Osteocyte (in vitro differentiated cells): ENCODE measurements at regions not wholly inside any gene's neighbourhood (a gene's known extent, or its start where the extent isn't known, plus 50 kb on each side); places are given as distances from the start of the nearest gene placed in this dataset.
"Not testable (repeated sequence)": the region's sequence is repeated elsewhere in the genome, so short reads cannot be mapped to it uniquely, and the experiment has no call there.

Experiments
- DNase-seq: peaks from one replicate; pipeline ENCODE4 v3.0.0; 2021; ENCODE audit warnings: mixed read lengths; ENCODE audit not compliant: unreplicated experiment; ENCODE audit errors: extremely low spot score
- H3K27ac Mint-ChIP-seq: one replicate; pipeline ENCODE4 v1.8.0; 2021; ENCODE audit warnings: mild to moderate bottlenecking, mixed read lengths; ENCODE audit not compliant: unreplicated experiment
- H3K27me3 Mint-ChIP-seq: one replicate; pipeline ENCODE4 v1.8.0; 2021; ENCODE audit warnings: mixed read lengths; ENCODE audit not compliant: unreplicated experiment
- H3K36me3 Mint-ChIP-seq: one replicate; pipeline ENCODE4 v1.8.0; 2021; ENCODE audit warnings: mixed read lengths; ENCODE audit not compliant: unreplicated experiment
- H3K4me1 Mint-ChIP-seq: one replicate; pipeline ENCODE4 v1.8.0; 2021; ENCODE audit warnings: mixed read lengths; ENCODE audit not compliant: unreplicated experiment
- H3K4me3 Mint-ChIP-seq: one replicate; pipeline ENCODE4 v1.8.0; 2021; ENCODE audit warnings: mild to moderate bottlenecking, moderate library complexity, mixed read lengths; ENCODE audit not compliant: unreplicated experiment
- H3K9me3 Mint-ChIP-seq: one replicate; pipeline ENCODE4 v1.8.0; 2021; ENCODE audit warnings: mixed read lengths; ENCODE audit not compliant: unreplicated experiment
- CTCF ChIP-seq: fragments of 200-600 bp; sonication (generic); IDR thresholded peaks from 2 replicates; pipeline ENCODE4 v1.5.0; 2021; ENCODE audit warnings: antibody characterized with exemption, mild to moderate bottlenecking, moderate library complexity

GRCh38 chr2:208916881-208917280, 507.0 kb upstream of the MAP2 start:
- H3K4me1 Mint-ChIP-seq = no peaks in the 10 kb centered on the region

DNA sequence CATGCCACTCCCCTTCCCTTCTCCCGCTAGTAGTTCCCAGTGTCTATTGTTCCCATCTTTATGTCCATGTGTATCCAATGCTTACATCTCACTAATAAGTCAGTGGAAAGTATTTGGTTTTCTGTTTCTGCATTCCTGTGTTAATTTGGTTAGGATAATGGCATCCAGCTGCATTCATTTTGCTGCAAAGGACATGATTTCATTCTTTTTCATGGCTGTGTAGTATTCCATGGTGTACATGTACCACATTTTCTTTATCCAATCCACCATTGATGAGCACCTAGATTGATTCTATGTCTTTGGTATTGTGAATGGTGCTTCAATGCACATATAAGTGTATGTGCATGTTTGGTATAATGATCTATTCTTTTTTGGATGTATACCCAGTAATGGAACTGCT, 502.5 kb upstream of the MAP2 start:
- not testable (repeated sequence) for H3K27ac Mint-ChIP-seq, H3K4me1 Mint-ChIP-seq, H3K27me3 Mint-ChIP-seq, DNase-seq, H3K4me3 Mint-ChIP-seq, H3K36me3 Mint-ChIP-seq
- peaks cover 38% of the 10 kb centered on the region for H3K9me3 Mint-ChIP-seq

More at GRCh38 chr2:208916881-208917280, 507.0 kb upstream of the MAP2 start:
- no peak overlapping the region for H3K4me3 Mint-ChIP-seq
- H3K27me3 Mint-ChIP-seq = no peaks in the 10 kb centered on the region
- H3K9me3 Mint-ChIP-seq = peaks cover 11% of the 10 kb centered on the region
- TF ChIP-seq CTCF = no peak
- no peak overlapping the region for H3K27ac Mint-ChIP-seq
- DNase-seq = no peak
- no peaks in the 10 kb centered on the region for H3K36me3 Mint-ChIP-seq

DNA sequence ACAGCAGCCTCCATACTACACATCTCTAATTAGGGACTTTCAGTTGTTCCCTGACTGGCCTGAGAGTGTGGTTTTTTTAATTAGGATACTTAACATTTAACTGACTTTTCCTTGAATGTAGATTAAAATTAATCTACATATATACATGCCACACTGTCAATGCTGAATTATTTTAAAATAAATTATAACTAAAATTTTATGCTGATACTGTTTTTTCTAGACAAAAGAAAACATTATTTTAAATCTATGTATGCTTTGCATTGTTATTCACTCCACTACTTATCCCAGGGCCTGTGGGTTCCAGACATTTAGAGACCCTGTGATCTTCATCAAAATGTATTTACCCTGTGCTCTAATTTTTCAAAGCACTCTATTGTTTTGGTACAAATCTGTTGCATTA, 496.0 kb upstream of the MAP2 start:
- DNase-seq = no peak
- TF ChIP-seq CTCF = no peak
- H3K27me3 Mint-ChIP-seq = no peaks in the 10 kb centered on the region
- H3K4me3 Mint-ChIP-seq = no peak overlapping the region
- H3K9me3 Mint-ChIP-seq = peaks cover 19% of the 10 kb centered on the region
- H3K4me1 Mint-ChIP-seq = no peaks in the 10 kb centered on the region
- no peaks in the 10 kb centered on the region for H3K36me3 Mint-ChIP-seq
- no peak overlapping the region for H3K27ac Mint-ChIP-seq

DNA sequence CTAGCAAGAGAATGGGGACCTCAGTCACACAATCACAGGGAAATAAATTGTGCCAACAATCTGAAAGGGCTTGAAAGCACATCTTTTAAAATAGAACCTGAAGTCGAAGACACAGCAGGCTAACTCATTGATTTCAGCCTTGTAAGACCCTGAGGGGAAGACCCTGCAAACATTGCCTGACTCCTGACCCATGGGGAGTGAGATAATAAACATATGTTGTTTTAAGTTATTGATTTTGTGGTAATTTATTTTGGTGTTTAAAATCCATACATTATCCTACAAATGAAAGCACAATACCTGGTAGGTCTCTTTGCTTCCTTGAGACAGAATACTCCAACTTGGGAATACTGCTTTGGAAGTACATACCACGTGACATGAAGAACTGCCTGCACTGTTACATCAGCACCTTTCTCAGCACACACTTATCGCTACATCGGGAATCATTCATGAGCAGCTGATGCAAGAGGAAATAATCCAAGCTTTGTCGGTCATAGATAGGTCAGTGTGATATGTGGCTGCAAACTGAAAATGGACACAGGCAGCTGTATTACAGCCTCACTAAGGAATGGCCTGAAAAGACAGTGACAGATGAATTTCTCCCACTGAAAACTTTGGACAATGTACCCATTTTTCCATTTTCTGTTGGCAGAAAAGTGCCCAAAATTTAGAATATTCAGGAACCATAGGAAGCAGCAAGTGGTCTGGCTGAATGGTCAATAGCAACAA, 494.5 kb upstream of the MAP2 start:
- Mint-ChIP-seq H3K27me3 (no peaks in the 10 kb centered on the region), H3K4me1 (no peaks in the 10 kb centered on the region), H3K4me3 (no peak overlapping the region), H3K27ac (no peak overlapping the region), H3K36me3 (no peaks in the 10 kb centered on the region), H3K9me3 (peaks cover 11% of the 10 kb centered on the region)
- no peak for TF ChIP-seq CTCF
- DNase-seq = no peak

DNA sequence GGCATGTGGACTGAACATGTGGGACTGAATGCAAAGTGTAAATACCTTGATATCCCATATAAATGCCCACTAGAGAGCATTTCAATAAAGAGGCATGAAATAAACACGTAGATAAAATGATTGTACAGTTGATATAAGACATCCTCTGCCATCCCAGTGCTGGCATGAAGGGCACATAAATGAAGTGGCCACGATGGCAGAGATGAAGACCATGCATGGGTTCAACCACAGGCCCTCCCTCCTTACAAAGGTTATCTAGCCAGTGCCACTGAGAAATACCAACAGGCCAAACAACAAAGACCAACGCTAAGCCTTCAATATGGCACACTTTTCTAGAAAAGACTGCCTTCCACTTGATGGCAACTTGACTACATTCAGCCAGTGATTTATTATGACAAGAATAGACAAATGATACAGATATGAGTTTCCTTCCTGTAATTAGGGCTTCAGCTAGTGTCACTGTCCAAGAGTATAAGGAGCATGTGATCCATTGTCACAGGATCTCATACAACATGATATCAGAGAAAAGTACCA, 493.9 kb upstream of the MAP2 start:
- no peak for TF ChIP-seq CTCF
- Mint-ChIP-seq H3K27ac (no peak overlapping the region), H3K36me3 (no peaks in the 10 kb centered on the region), H3K27me3 (no peaks in the 10 kb centered on the region), H3K9me3 (peaks cover 7% of the 10 kb centered on the region), H3K4me1 (no peaks in the 10 kb centered on the region), H3K4me3 (no peak overlapping the region)
- no peak for DNase-seq
